ENCODE measurements at regions not wholly inside any gene's neighbourhood (a gene's known extent, or its start where the extent isn't known, plus 50 kb on each side); places are given as distances from the start of the nearest gene placed in this dataset.

- Mint-ChIP-seq H3K4me3 (ENCODE audit: low read depth) (no peak overlapping the region), H3K27me3 (ENCODE audit: low read depth) (peaks cover 4% of the 10 kb centered on the region), H3K4me1 (ENCODE audit: low read depth) (peaks cover 2% of the 10 kb centered on the region), H3K36me3 (ENCODE audit: low read depth) (no peaks in the 10 kb centered on the region), H3K9me3 (peaks cover 9% of the 10 kb centered on the region), H3K27ac (no peak overlapping the region)
- no peak for DNase-seq (ENCODE audit: low spot score)
- intact Hi-C loops (cut with micrococcal nuclease), result no loop called here
Observed at GRCh38 chr16:17050468-17050867, 420.3 kb downstream of the XYLT1 start.
